Loucy (cell line): ENCODE measurements at regions not wholly inside any gene's neighbourhood (a gene's known extent, or its start where the extent isn't known, plus 50 kb on each side); places are given as distances from the start of the nearest gene placed in this dataset.

Source experiments
- CTCF ChIP-seq: fragments of 200-600 bp; sonication (generic); conservative IDR thresholded peaks from 2 replicates; pipeline ENCODE4 v1.5.1; 2014; ENCODE audit warnings: mild to moderate bottlenecking, antibody characterized with exemption, low read length
- EZH2phosphoT487 ChIP-seq: fragments of 200-600 bp; IDR thresholded peaks from 2 replicates; pipeline ENCODE4 v1.6.1; 2018; ENCODE audit warnings: antibody characterized with exemption, mild to moderate bottlenecking, moderate library complexity, borderline replicate concordance

- TF ChIP-seq CTCF: no peak
- TF ChIP-seq EZH2phosphoT487: no peak
Observed at GRCh38 chr3:117104381-117104780, 394.8 kb downstream of the TUSC7 start.
